ENCODE measurements at regions not wholly inside any gene's neighbourhood (a gene's known extent, or its start where the extent isn't known, plus 50 kb on each side); places are given as distances from the start of the nearest gene placed in this dataset.

- TF ChIP-seq, protein P1, sequence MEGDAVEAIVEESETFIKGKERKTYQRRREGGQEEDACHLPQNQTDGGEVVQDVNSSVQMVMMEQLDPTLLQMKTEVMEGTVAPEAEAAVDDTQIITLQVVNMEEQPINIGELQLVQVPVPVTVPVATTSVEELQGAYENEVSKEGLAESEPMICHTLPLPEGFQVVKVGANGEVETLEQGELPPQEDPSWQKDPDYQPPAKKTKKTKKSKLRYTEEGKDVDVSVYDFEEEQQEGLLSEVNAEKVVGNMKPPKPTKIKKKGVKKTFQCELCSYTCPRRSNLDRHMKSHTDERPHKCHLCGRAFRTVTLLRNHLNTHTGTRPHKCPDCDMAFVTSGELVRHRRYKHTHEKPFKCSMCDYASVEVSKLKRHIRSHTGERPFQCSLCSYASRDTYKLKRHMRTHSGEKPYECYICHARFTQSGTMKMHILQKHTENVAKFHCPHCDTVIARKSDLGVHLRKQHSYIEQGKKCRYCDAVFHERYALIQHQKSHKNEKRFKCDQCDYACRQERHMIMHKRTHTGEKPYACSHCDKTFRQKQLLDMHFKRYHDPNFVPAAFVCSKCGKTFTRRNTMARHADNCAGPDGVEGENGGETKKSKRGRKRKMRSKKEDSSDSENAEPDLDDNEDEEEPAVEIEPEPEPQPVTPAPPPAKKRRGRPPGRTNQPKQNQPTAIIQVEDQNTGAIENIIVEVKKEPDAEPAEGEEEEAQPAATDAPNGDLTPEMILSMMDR (IDR thresholded peaks at IDR 0.05; ENCODE audit: low read depth, low read length) = no peak
- TF ChIP-seq POLR2A (IDR thresholded peaks at IDR 0.05; ENCODE audit: extremely low read depth, insufficient read length) = no peak
- no peak for TF ChIP-seq MYC (IDR thresholded peaks at IDR 0.05; ENCODE audit: low read depth, low read length)
- no peak for TF ChIP-seq MAX (IDR thresholded peaks at IDR 0.05; ENCODE audit: low read depth, low read length)
- no peak overlapping the region for H3K4me3 ChIP-seq (ENCODE audit: low read depth, low read length)
- no peak for DNase-seq (ENCODE audit: low read depth)
Observed at GRCh38 chr7:54814401-54814800, 55.4 kb upstream of the SEC61G start.

GRCh38 chr7:54817152-54817551 is 58.1 kb upstream of the SEC61G start:
- no peak overlapping the region for H3K4me3 ChIP-seq (ENCODE audit: low read depth, low read length)
- DNase-seq (ENCODE audit: low read depth) = no peak
- TF ChIP-seq MAX (IDR thresholded peaks at IDR 0.05; ENCODE audit: low read depth, low read length) (no peak), MYC (IDR thresholded peaks at IDR 0.05; ENCODE audit: low read depth, low read length) (no peak), POLR2A (IDR thresholded peaks at IDR 0.05; ENCODE audit: extremely low read depth, insufficient read length) (no peak)
- TF ChIP-seq, protein P1 (IDR thresholded peaks at IDR 0.05; ENCODE audit: low read depth, low read length) = no peak

GRCh38 chr7:54823776-54824175 is 64.8 kb upstream of the SEC61G start:
- TF ChIP-seq, protein P1 (IDR thresholded peaks at IDR 0.05; ENCODE audit: low read depth, low read length) = no peak
- TF ChIP-seq MYC (IDR thresholded peaks at IDR 0.05; ENCODE audit: low read depth, low read length) (no peak), POLR2A (IDR thresholded peaks at IDR 0.05; ENCODE audit: extremely low read depth, insufficient read length) (no peak), MAX (IDR thresholded peaks at IDR 0.05; ENCODE audit: low read depth, low read length) (no peak)
- peak; percentile 7 for DNase-seq (ENCODE audit: low read depth)
- H3K4me3 ChIP-seq (ENCODE audit: low read depth, low read length) = no peak overlapping the region

DNA sequence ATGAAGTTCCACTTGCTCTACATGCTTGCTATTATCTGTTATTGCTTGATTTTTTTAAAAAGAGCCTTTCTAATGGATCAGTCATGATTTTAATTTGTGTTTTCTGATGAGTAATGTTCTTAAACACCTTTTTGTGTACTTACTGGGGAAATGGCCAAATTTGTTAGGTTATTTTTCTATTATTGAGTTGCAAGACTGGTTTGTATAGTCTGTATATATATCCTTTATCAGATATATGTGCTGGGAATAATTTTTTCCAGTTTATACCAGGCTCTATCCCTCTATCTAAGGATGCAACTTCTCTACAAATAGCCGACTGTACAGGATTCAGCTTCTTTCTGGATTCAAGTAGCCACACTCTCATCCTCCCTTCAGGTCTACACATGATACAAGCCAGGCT is 65.6 kb upstream of the SEC61G start:
- no peak for TF ChIP-seq MYC (IDR thresholded peaks at IDR 0.05; ENCODE audit: low read depth, low read length)
- TF ChIP-seq, protein P1 (IDR thresholded peaks at IDR 0.05; ENCODE audit: low read depth, low read length) = no peak
- no peak for TF ChIP-seq POLR2A (IDR thresholded peaks at IDR 0.05; ENCODE audit: extremely low read depth, insufficient read length)
- TF ChIP-seq MAX (IDR thresholded peaks at IDR 0.05; ENCODE audit: low read depth, low read length) = no peak
- DNase-seq (ENCODE audit: low read depth) = no peak
- no peak overlapping the region for H3K4me3 ChIP-seq (ENCODE audit: low read depth, low read length)

- no peak for DNase-seq (ENCODE audit: low read depth)
- no peak for TF ChIP-seq MAX (IDR thresholded peaks at IDR 0.05; ENCODE audit: low read depth, low read length)
- TF ChIP-seq, protein P1 (IDR thresholded peaks at IDR 0.05; ENCODE audit: low read depth, low read length) = no peak
- TF ChIP-seq POLR2A (IDR thresholded peaks at IDR 0.05; ENCODE audit: extremely low read depth, insufficient read length) = no peak
- no peak for TF ChIP-seq MYC (IDR thresholded peaks at IDR 0.05; ENCODE audit: low read depth, low read length)
- no peak overlapping the region for H3K4me3 ChIP-seq (ENCODE audit: low read depth, low read length)
Observed at GRCh38 chr7:54825368-54825767, 66.4 kb upstream of the SEC61G start.

GRCh38 chr7:54827734-54828133 is 68.7 kb upstream of the SEC61G start:
- H3K4me3 ChIP-seq (ENCODE audit: low read depth, low read length) = no peak overlapping the region
- TF ChIP-seq MAX (IDR thresholded peaks at IDR 0.05; ENCODE audit: low read depth, low read length) (no peak), POLR2A (IDR thresholded peaks at IDR 0.05; ENCODE audit: extremely low read depth, insufficient read length) (no peak)
- TF ChIP-seq, protein P1 (IDR thresholded peaks at IDR 0.05; ENCODE audit: low read depth, low read length) = no peak
- peak; percentile 45 for DNase-seq (ENCODE audit: low read depth)
